Chondrocyte (in vitro differentiated cells): ENCODE measurements at regions not wholly inside any gene's neighbourhood (a gene's known extent, or its start where the extent isn't known, plus 50 kb on each side); places are given as distances from the start of the nearest gene placed in this dataset.

Experiments used
- DNase-seq: peaks from one replicate; pipeline ENCODE4 v3.0.0; 2021; ENCODE audit warnings: mixed read lengths, low spot score
- H3K27ac Mint-ChIP-seq: one replicate; pipeline ENCODE4 v1.8.0; 2021; ENCODE audit warnings: mild to moderate bottlenecking, moderate library complexity, mixed read lengths; ENCODE audit not compliant: unreplicated experiment
- H3K27me3 Mint-ChIP-seq: 2 replicates; pipeline ENCODE4 v1.8.0; 2021; ENCODE audit warnings: low read depth, mixed read lengths
- H3K36me3 Mint-ChIP-seq: 2 replicates; pipeline ENCODE4 v1.8.0; 2021; ENCODE audit warnings: low read depth, mixed read lengths
- H3K4me1 Mint-ChIP-seq: 2 replicates; pipeline ENCODE4 v1.8.0; 2021; ENCODE audit warnings: low read depth, mild to moderate bottlenecking, mixed read lengths
- H3K4me3 Mint-ChIP-seq: one replicate; pipeline ENCODE4 v1.8.0; 2021; ENCODE audit warnings: mild to moderate bottlenecking, moderate library complexity, mixed read lengths; ENCODE audit not compliant: unreplicated experiment
- H3K9me3 Mint-ChIP-seq: 2 replicates; pipeline ENCODE4 v1.8.0; 2021; ENCODE audit warnings: low read depth, mixed read lengths
- CTCF ChIP-seq: fragments of 200-600 bp; sonication (generic); IDR thresholded peaks from 2 replicates; pipeline ENCODE4 v1.5.0; 2021; ENCODE audit warnings: antibody characterized with exemption, mild to moderate bottlenecking, moderate library complexity

GRCh38 chr14:34373191-34373590, 88.8 kb downstream of the SPTSSA start:
- H3K4me3 Mint-ChIP-seq, result no peak overlapping the region
- no peak for TF ChIP-seq CTCF
- no peak overlapping the region for H3K27ac Mint-ChIP-seq
- no peak for DNase-seq
- H3K27me3 Mint-ChIP-seq, result peaks cover 5% of the 10 kb centered on the region
- H3K36me3 Mint-ChIP-seq, result no peaks in the 10 kb centered on the region
- H3K4me1 Mint-ChIP-seq, result no peaks in the 10 kb centered on the region
- H3K9me3 Mint-ChIP-seq, result no peaks in the 10 kb centered on the region

GRCh38 chr14:34372786-34373185, 89.3 kb downstream of the SPTSSA start:
- peaks cover 5% of the 10 kb centered on the region for H3K27me3 Mint-ChIP-seq
- DNase-seq, result no peak
- H3K9me3 Mint-ChIP-seq, result no peaks in the 10 kb centered on the region
- no peak overlapping the region for H3K27ac Mint-ChIP-seq
- no peaks in the 10 kb centered on the region for H3K36me3 Mint-ChIP-seq
- no peak for TF ChIP-seq CTCF
- no peak overlapping the region for H3K4me3 Mint-ChIP-seq
- H3K4me1 Mint-ChIP-seq, result no peaks in the 10 kb centered on the region

GRCh38 chr14:34369648-34370030, 92.4 kb downstream of the SPTSSA start:
- TF ChIP-seq CTCF, result no peak
- Mint-ChIP-seq H3K27ac (no peak overlapping the region), H3K4me3 (no peak overlapping the region), H3K4me1 (no peaks in the 10 kb centered on the region), H3K27me3 (peaks cover 5% of the 10 kb centered on the region), H3K9me3 (no peaks in the 10 kb centered on the region), H3K36me3 (no peaks in the 10 kb centered on the region)
- DNase-seq, result no peak

GRCh38 chr14:34368971-34369647, 92.9 kb downstream of the SPTSSA start:
- H3K9me3 Mint-ChIP-seq, result no peaks in the 10 kb centered on the region
- DNase-seq, result no peak
- TF ChIP-seq CTCF, result no peak
- no peaks in the 10 kb centered on the region for H3K36me3 Mint-ChIP-seq
- no peak overlapping the region for H3K27ac Mint-ChIP-seq
- H3K4me3 Mint-ChIP-seq, result no peak overlapping the region
- no peaks in the 10 kb centered on the region for H3K4me1 Mint-ChIP-seq
- H3K27me3 Mint-ChIP-seq, result peaks cover 5% of the 10 kb centered on the region

- TF ChIP-seq CTCF, result no peak
- Mint-ChIP-seq H3K9me3 (no peaks in the 10 kb centered on the region), H3K4me3 (no peak overlapping the region), H3K27me3 (peaks cover 5% of the 10 kb centered on the region), H3K27ac (no peak overlapping the region), H3K4me1 (no peaks in the 10 kb centered on the region), H3K36me3 (no peaks in the 10 kb centered on the region)
- DNase-seq, result no peak
Measured at GRCh38 chr14:34368115-34368970, 93.7 kb downstream of the SPTSSA start.
